ENCODE measurements at regions not wholly inside any gene's neighbourhood (a gene's known extent, or its start where the extent isn't known, plus 50 kb on each side); places are given as distances from the start of the nearest gene placed in this dataset.

DNA sequence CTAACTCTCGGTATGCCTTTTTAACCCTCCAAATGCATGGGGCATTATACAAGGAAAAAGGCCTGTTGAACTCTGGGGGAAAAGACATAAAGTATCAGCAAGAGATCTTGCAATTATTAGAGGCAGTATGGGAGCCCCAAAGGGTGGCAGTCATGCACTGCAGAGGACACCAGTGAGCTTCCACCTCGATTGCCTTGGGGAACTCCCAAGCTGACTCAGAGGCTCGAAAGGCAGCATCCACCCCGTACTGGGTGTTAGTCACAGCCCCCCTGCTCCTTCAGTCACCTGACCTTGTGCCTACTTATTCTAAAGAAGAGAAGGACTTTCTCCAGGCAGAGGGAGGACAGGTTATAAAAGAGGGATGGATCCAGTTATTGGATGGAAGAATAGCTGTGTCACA, 781.4 kb upstream of the TMEM132C start:
- no peak overlapping the region for H3K4me3 ChIP-seq (ENCODE audit: low read depth, low read length)
- TF ChIP-seq, protein P1, sequence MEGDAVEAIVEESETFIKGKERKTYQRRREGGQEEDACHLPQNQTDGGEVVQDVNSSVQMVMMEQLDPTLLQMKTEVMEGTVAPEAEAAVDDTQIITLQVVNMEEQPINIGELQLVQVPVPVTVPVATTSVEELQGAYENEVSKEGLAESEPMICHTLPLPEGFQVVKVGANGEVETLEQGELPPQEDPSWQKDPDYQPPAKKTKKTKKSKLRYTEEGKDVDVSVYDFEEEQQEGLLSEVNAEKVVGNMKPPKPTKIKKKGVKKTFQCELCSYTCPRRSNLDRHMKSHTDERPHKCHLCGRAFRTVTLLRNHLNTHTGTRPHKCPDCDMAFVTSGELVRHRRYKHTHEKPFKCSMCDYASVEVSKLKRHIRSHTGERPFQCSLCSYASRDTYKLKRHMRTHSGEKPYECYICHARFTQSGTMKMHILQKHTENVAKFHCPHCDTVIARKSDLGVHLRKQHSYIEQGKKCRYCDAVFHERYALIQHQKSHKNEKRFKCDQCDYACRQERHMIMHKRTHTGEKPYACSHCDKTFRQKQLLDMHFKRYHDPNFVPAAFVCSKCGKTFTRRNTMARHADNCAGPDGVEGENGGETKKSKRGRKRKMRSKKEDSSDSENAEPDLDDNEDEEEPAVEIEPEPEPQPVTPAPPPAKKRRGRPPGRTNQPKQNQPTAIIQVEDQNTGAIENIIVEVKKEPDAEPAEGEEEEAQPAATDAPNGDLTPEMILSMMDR (conservative IDR thresholded peaks at IDR 0.05; ENCODE audit: low read depth, low read length) = peak; percentile 29
- DNase-seq (ENCODE audit: low read depth) = peak; percentile 3

DNA sequence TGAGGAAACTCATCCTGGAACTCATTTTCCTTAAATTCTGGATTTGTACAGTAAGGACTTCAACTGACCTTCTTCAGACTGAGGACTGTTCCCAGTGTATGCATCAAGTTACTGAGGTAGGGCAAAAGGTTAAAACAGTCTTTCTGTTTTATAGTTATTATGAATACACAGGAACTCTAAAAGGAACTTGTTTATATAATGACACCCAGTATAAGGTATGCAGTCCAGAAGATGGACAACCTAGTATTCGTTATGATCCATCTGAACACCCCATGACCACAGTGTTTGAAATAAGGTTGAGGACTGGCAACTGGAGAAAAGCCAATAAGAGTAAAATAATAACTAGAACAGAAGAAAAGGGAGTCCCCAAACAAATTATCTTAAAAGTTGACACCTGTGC, 779.9 kb upstream of the TMEM132C start:
- no peak for DNase-seq (ENCODE audit: low read depth)
- H3K4me3 ChIP-seq (ENCODE audit: low read depth, low read length) = no peak overlapping the region
- TF ChIP-seq, protein P1 (conservative IDR thresholded peaks at IDR 0.05; ENCODE audit: low read depth, low read length) = no peak

DNA sequence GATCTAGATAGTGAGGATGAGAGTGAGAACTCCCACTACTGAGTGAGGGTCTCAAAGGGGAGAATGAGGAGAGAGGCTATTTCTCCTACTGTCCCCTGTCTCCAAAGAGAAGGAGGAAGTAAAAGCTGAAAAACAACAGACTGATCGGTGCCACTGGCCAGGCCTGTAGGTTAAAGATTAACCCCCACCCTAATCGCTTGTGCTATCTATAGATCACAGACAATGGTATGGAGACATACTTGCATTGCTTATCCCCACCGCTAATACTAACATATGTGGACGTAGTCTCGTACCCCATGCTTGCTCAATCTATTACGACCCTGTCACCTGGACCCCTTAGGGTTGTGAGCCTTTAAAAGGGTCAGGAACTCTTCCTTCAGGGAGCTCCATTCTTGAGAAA, 777.9 kb upstream of the TMEM132C start:
- TF ChIP-seq, protein P1 (conservative IDR thresholded peaks at IDR 0.05; ENCODE audit: low read depth, low read length) = no peak
- DNase-seq (ENCODE audit: low read depth) = no peak
- H3K4me3 ChIP-seq (ENCODE audit: low read depth, low read length) = no peak overlapping the region

DNA sequence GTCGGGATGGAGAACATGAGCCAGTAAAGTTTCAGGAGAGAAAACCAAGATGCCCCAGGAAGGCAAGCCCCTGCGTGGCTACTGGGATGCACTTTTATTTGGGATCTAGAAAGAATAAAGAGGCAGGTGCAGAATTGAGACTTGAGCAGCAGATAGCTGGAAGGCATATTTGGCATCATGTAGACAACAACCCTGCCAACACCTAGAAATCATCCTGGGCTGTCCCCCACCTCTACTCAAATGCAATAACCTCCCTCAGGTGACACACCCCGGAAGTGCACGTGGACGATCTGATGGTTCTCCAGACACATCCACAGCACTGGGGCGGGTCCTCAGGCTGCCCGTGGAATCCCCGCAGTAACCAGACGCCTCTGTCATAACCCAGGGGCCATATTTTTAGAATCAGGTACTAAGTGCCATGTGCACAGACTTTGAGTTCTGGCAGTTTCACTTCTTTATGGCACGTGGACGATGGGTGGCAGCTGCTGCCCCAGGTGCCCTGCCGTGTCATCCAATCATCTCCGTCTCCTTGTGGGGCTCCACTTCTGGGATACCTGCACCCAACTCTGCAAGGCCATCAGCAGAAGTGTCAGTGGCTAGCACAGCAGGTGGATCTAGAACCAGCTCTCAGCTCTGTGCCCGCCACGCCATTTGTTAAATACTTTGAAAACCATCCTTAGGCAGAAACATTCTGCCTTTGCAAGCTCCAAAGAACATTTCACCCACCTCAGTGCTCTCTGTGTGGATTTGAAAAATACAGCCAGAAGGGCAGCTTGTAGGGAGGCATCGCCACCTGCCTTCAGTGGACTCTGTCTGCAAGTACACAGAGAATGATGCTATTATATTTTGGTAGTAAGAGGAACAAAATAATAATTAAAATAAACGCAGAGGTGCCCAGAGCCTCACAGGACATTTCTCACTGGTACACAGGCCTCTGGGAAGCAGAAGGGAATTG, 771.7 kb upstream of the TMEM132C start:
- TF ChIP-seq, protein P1 (conservative IDR thresholded peaks at IDR 0.05; ENCODE audit: low read depth, low read length) = no peak
- H3K4me3 ChIP-seq (ENCODE audit: low read depth, low read length) = no peak overlapping the region

DNA sequence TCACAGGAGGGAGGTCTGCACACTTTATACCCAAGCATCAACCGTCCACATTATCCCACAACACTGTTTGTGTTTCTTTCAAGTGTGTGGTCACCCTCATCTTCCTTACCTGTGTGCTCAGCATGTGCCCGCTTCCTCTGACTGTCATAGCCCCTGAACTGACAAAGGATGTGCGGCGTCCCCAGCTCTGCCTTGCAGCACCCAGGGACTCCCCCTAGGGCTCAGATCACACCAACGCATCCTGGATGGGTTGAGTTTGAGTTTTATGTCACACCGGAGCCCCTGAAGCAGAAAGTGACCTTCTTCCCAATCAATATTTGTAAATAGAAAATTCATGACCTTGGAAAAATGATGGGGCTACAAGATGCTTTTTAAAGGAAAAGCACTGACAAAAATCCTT, 770.7 kb upstream of the TMEM132C start:
- TF ChIP-seq, protein P1 (conservative IDR thresholded peaks at IDR 0.05; ENCODE audit: low read depth, low read length) = no peak
- no peak overlapping the region for H3K4me3 ChIP-seq (ENCODE audit: low read depth, low read length)
- no peak for DNase-seq (ENCODE audit: low read depth)

More for the DNA sequence above, 771.7 kb upstream of the TMEM132C start:
- no peak for DNase-seq (ENCODE audit: low read depth)

DNA sequence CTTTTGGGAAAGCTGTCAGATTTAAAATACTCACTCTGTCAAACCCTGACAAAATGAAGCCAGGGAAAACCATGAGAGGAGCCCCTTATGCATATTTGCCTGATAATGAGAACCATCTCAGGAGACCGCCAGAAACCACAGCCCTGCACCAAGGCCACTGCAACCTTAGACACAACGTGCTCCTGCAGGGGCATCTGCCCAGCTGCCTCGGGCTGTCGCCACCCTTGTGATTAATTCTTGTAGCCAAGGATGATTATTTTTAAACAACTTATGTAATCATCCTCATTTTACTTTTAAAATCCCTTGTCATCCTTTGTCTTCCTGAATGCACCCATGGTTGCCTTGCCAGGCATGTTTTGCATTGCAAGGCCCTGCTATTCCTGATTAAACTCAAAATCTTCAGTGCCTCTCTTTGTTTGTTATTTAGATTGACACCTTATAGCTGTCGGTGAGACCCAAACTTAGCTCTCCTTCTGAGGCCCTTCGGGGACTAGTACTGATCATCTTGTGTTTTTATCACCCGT, 766.4 kb upstream of the TMEM132C start:
- DNase-seq (ENCODE audit: low read depth) = no peak
- no peak overlapping the region for H3K4me3 ChIP-seq (ENCODE audit: low read depth, low read length)
- TF ChIP-seq, protein P1 (conservative IDR thresholded peaks at IDR 0.05; ENCODE audit: low read depth, low read length) = no peak
